HUES6 (cell line): ENCODE measurements at regions not wholly inside any gene's neighbourhood (a gene's known extent, or its start where the extent isn't known, plus 50 kb on each side); places are given as distances from the start of the nearest gene placed in this dataset.

Source experiments
- H3K27ac ChIP-seq: 2 replicates; pipeline ENCODE4 v1.7.0; 2013; ENCODE audit warnings: low read depth, mild to moderate bottlenecking, low read length, inconsistent platforms
- H3K27me3 ChIP-seq: 2 replicates; pipeline ENCODE4 v1.6.1; 2013; ENCODE audit warnings: low read length; ENCODE audit not compliant: control insufficient read depth, insufficient read depth
- H3K36me3 ChIP-seq: 2 replicates; pipeline ENCODE4 v1.6.1; 2013; ENCODE audit warnings: low read length; ENCODE audit not compliant: control insufficient read depth, insufficient read depth
- H3K4me1 ChIP-seq: 2 replicates; pipeline ENCODE4 v1.6.1; 2013; ENCODE audit warnings: low read length; ENCODE audit not compliant: control insufficient read depth, insufficient read depth
- H3K4me3 ChIP-seq: 2 replicates; pipeline ENCODE4 v1.5.1; 2013; ENCODE audit warnings: low read depth, low read length
- H3K9ac ChIP-seq: one replicate; pipeline ENCODE4 v1.6.1; 2013; ENCODE audit warnings: mild to moderate bottlenecking, low read length
- H3K9me3 ChIP-seq: 2 replicates; pipeline ENCODE4 v1.6.1; 2013; ENCODE audit warnings: low read depth, low read length; ENCODE audit not compliant: control insufficient read depth, insufficient read depth

DNA sequence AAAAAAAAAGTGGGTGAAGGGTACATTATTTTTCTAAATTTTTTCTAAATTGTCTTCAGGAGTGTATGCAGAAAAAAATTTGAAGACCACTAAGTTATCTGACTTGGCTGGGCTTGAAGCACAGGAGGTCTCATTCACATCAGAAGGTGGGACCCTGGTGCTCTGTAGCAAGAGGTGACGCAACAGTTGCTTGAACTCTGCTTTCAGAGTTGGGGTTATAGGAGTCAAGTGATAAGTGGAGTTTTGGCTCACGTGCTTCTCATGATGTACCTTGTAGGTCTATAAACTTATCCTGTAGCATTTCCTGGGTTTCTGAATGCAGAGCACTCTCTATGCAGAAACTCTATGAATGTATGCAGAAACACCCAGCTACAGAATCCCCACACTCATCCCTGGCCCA lies 58.5 kb upstream of the FOXC1 start:
- Histone ChIP-seq H3K9ac (no peak overlapping the region), H3K4me1 (peaks cover 1% of the 10 kb centered on the region; the same call in 1 of the 2 replicates), H3K27ac (no peak overlapping the region), H3K27me3 (peaks cover 16% of the 10 kb centered on the region), H3K9me3 (0 out of 2 replicates have a peak, but pooled peaks cover 3% of the 10 kb centered on the region), H3K4me3 (no peak overlapping the region), H3K36me3 (no peaks in the 10 kb centered on the region)

DNA sequence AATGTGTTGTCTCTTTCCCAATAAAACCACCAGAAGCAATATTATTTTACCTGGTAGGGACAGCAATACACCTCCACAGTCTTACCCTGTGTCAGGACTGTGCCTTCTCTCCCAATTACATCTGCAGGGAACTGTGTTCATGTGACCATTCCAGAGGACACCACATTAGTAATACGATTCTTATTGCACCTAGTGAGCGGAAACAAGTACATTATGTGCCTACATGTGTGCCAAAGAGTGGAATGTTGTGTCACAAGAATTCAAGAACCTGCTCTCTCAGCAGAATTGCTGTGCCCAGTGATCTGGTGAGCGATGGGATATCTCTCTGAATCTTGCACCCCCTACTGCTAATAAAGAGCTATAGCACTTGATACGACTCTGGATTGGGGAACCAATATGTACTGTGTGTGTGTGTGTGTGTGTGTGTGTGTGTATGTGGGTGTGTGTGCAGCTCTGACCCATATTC lies 57.4 kb upstream of the FOXC1 start:
- Histone ChIP-seq H3K9ac (no peak overlapping the region), H3K27ac (no peak overlapping the region), H3K4me1 (peaks cover 8% of the 10 kb centered on the region; the same call in 1 of the 2 replicates), H3K36me3 (no peaks in the 10 kb centered on the region), H3K27me3 (peaks cover 16% of the 10 kb centered on the region), H3K4me3 (no peak overlapping the region), H3K9me3 (no peaks in the 10 kb centered on the region)

DNA sequence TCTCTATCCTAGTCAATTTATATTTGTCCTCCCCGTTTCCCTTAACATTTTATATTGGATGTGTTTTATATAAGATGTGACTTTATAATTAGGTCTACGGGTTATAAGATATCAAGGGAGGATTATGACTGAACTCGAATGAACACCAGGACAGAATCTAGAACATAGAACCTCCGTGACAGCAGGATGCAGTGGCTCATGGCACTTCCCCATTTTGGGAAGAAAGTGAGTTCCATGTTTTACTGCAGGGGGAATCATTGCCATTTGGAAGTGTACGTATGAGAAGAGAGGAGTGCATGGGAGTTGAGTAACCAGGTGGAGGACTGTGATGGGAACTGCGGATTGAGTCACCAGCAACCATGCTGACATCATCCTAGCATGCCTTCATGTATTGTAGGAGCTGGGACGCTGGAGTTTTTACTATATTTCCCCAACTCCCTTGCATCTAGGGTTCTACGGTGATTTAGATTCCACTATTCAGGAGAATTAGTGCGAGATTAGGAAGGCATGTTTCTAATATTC lies 56.1 kb upstream of the FOXC1 start:
- H3K9me3 ChIP-seq: no peaks in the 10 kb centered on the region
- no peak overlapping the region for H3K9ac ChIP-seq
- peaks cover 8% of the 10 kb centered on the region; the same call in 1 of the 2 replicates for H3K4me1 ChIP-seq
- H3K27me3 ChIP-seq: peaks cover 16% of the 10 kb centered on the region
- H3K27ac ChIP-seq: no peak overlapping the region
- H3K4me3 ChIP-seq: no peak overlapping the region
- no peaks in the 10 kb centered on the region for H3K36me3 ChIP-seq

DNA sequence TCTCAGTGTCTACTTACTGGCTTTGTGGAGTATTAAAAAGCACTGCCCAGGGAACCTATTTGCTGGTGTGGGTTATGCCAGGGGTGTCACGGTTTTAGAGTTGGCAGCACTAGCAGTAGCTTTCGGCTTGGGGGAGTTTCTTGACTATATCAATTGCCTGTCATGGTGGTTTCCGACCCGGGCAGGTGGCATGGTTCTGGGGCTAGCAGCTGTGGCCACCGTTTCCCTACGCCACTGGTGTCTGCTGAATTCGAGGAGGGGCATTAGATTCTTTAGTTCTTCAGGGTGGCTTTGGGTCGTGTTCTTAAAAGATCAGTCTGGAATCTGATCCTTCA lies 55.6 kb upstream of the FOXC1 start:
- Histone ChIP-seq H3K4me1 (peaks cover 8% of the 10 kb centered on the region; the same call in 1 of the 2 replicates), H3K4me3 (no peak overlapping the region), H3K9ac (no peak overlapping the region), H3K9me3 (no peaks in the 10 kb centered on the region), H3K27me3 (peaks cover 16% of the 10 kb centered on the region), H3K27ac (no peak overlapping the region), H3K36me3 (no peaks in the 10 kb centered on the region)

DNA sequence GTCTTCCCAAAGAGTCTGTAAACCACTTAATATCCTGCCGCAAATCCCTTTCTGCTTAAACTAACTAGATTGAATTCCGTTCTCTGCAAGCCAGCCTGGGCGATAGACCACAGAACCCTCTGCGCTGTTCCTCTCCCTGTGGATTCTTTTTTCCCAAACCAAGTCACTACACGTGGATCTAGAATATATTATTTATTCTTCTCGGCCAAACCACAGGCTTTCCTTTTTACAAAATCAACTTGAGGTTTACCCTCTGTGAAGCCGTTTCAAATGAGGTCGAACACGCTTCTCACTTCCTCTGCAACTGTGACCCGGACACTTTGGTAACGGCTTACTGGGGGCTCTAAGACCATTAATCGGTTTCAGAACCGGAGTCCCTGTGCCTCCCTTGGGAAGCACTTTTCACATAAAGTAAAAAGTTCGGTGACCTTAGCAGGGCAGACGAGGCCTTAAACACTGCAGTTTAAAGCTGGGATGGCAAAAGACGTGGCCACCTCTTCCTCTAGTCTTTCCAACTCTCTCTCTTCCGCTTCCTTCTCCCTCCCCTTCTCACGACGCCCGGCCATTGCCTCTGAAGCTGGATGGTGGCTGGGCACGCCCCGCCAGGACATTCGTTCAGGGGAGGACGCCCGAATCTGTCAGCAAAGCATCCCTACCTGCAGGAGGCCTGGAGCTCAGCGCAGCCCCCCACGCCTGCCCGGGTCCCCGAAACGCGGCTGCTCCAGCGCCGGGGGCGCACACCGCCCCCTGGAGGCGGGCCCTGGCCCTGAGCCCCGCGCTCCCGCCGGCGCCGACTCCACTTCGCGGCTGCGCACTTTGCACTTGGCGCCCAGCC lies 55.0 kb upstream of the FOXC1 start:
- no peaks in the 10 kb centered on the region for H3K9me3 ChIP-seq
- H3K9ac ChIP-seq: no peak overlapping the region
- H3K27me3 ChIP-seq: peaks cover 16% of the 10 kb centered on the region
- H3K4me1 ChIP-seq: peaks cover 8% of the 10 kb centered on the region; the same call in 1 of the 2 replicates
- H3K36me3 ChIP-seq: no peaks in the 10 kb centered on the region
- peak overlapping the region; percentile 69 for H3K4me3 ChIP-seq
- H3K27ac ChIP-seq: no peak overlapping the region

DNA sequence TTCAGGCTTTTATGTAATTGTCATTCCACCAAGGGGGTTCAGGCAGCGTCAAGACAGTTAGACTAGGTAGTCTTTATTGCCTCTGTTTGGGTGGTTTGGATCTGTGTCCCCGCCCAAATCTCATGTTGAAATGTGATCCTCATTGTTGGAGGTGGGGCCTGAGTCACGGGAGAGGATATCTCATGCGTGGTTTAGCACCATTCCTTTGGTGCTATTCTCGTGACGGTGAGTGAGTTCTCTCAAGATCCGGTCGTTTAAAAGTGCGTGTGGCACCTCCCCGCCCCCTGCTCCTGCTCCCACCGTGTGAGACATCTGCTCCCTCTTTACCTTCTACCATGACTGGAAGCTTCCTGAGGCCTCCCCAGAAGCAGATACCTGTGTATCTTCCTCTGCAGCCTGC lies 51.3 kb upstream of the FOXC1 start:
- peaks cover 16% of the 10 kb centered on the region for H3K27me3 ChIP-seq
- no peaks in the 10 kb centered on the region for H3K36me3 ChIP-seq
- no peak overlapping the region for H3K4me3 ChIP-seq
- H3K9ac ChIP-seq: no peak overlapping the region
- H3K9me3 ChIP-seq: peaks cover 3% of the 10 kb centered on the region; the same call in 1 of the 2 replicates
- H3K4me1 ChIP-seq: peaks cover 8% of the 10 kb centered on the region; the same call in 1 of the 2 replicates
- no peak overlapping the region for H3K27ac ChIP-seq
